PC-9 (cell line): ENCODE measurements at regions not wholly inside any gene's neighbourhood (a gene's known extent, or its start where the extent isn't known, plus 50 kb on each side); places are given as distances from the start of the nearest gene placed in this dataset.

ENCODE experiments used
- BruUV-seq: library from RNA; stranded (reverse); fragments of 400-500 nt; replicated peaks from 2 replicates; lab custom pipeline; 2021; lab: Mats Ljungman, UMichigan
- CTCF ChIA-PET: fragments of 300-600 bp; sonication (Branson Sonifier 250); formaldehyde crosslinking; loops from one replicate; lab custom pipeline; 2022; ENCODE audit warnings: antibody characterized with exemption; lab: Charles Lee
- POLR2A ChIA-PET: fragments of 300-600 bp; sonication (Branson Sonifier 250); formaldehyde crosslinking; loops from one replicate; lab custom pipeline; 2022; ENCODE audit warnings: antibody characterized with exemption; ENCODE audit not compliant: unreplicated experiment; lab: Charles Lee
- DNase-seq, 2 experiments: peaks; one replicate each; pipeline versions ENCODE4 v3.0.0 to v3.0.0-alpha.2; 2015 to 2022; ENCODE audit warnings: mixed read lengths in 1 of 2
- H2AFZ ChIP-seq: fragments of 200-600 bp; sonication (generic); 2 replicates; pipeline ENCODE4 v1.8.1; 2017; ENCODE audit warnings: antibody characterized with exemption
- H3F3A ChIP-seq: fragments of 200-600 bp; sonication (generic); 2 replicates; pipeline ENCODE4 v1.8.1; 2017; ENCODE audit warnings: antibody characterized with exemption, mild to moderate bottlenecking, low read depth; ENCODE audit not compliant: insufficient read depth
- H3K27ac ChIP-seq: fragments of 200-600 bp; sonication (generic); 2 replicates; pipeline ENCODE4 v1.6.1; 2016; ENCODE audit warnings: mixed run types
- H3K27me3 ChIP-seq: fragments of 200-600 bp; sonication (generic); 2 replicates; pipeline ENCODE4 v1.6.1; 2016; ENCODE audit warnings: low read depth, mixed run types; ENCODE audit not compliant: insufficient read depth
- H3K36me3 ChIP-seq: fragments of 200-600 bp; sonication (generic); 2 replicates; pipeline ENCODE4 v1.6.1; 2016; ENCODE audit warnings: low read depth, mixed run types
- H3K4me1 ChIP-seq: fragments of 200-600 bp; sonication (generic); replicated peaks from 2 replicates; pipeline ENCODE4 v1.6.1; 2016; ENCODE audit warnings: mixed run types; ENCODE audit not compliant: insufficient read depth
- H3K4me2 ChIP-seq: fragments of 200-600 bp; sonication (generic); 2 replicates; pipeline ENCODE4 v1.6.1; 2017; ENCODE audit warnings: mixed run types
- H3K4me3 ChIP-seq: fragments of 200-600 bp; sonication (generic); 2 replicates; pipeline ENCODE4 v1.6.1; 2016; ENCODE audit warnings: mixed run types
- H3K79me2 ChIP-seq: fragments of 200-600 bp; sonication (generic); 2 replicates; pipeline ENCODE4 v1.6.1; 2017; ENCODE audit warnings: low read depth, mixed run types
- H3K9me2 ChIP-seq: fragments of 200-600 bp; sonication (generic); 2 replicates; pipeline ENCODE4 v1.8.1; 2017; ENCODE audit warnings: mild to moderate bottlenecking; ENCODE audit not compliant: insufficient read depth
- H3K9me3 ChIP-seq: fragments of 200-600 bp; sonication (generic); 2 replicates; pipeline ENCODE4 v1.8.1; 2016; ENCODE audit warnings: low read depth; ENCODE audit not compliant: insufficient read depth
- H4K20me1 ChIP-seq: fragments of 200-600 bp; sonication (generic); 2 replicates; pipeline ENCODE4 v1.8.1; 2017; ENCODE audit not compliant: insufficient read depth
- CTCF ChIP-seq: fragments of 200-600 bp; sonication (generic); conservative IDR thresholded peaks from 2 replicates; pipeline ENCODE4 v1.6.1; 2017; ENCODE audit warnings: mixed run types, antibody characterized with exemption, mild to moderate bottlenecking, moderate library complexity
- EZH2 ChIP-seq: fragments of 200-600 bp; sonication (generic); IDR thresholded peaks from 2 replicates; pipeline ENCODE4 v1.8.0; 2017; ENCODE audit warnings: antibody characterized with exemption, low read depth
- intact Hi-C: fragments of 100-400 bp; cut with micrococcal nuclease; formaldehyde crosslinking; loops from one replicate; pipeline ENCODE4 v1.10.0; 2022; ENCODE audit not compliant: unreplicated experiment

GRCh38 chr5:4845221-4845620 lies 294.9 kb upstream of the ADAMTS16 start:
- H3K4me3 ChIP-seq: no peak overlapping the region
- H3K27ac ChIP-seq: no peak overlapping the region
- no peak for TF ChIP-seq CTCF
- TF ChIP-seq EZH2: no peak
- no peaks in the 10 kb centered on the region for H3K9me3 ChIP-seq
- H3K4me1 ChIP-seq: no peaks in the 10 kb centered on the region
- DNase-seq: no peak
- H3F3A ChIP-seq: no peaks in the 10 kb centered on the region
- intact Hi-C loops: no loop called here
- H4K20me1 ChIP-seq: no peaks in the 10 kb centered on the region
- no peaks in the 10 kb centered on the region for H3K79me2 ChIP-seq
- H3K4me2 ChIP-seq: no peak overlapping the region
- no peak overlapping the region for H2AFZ ChIP-seq
- H3K36me3 ChIP-seq: no peaks in the 10 kb centered on the region
- 0 out of 2 replicates have a peak, but pooled peaks cover 4% of the 10 kb centered on the region for H3K9me2 ChIP-seq
- CTCF ChIA-PET: no interaction called here
- POLR2A ChIA-PET: no interaction called here
- peaks cover 18% of the 10 kb centered on the region; the same call in 1 of the 2 replicates for H3K27me3 ChIP-seq
- BruUV-seq: no TSS peak

DNA sequence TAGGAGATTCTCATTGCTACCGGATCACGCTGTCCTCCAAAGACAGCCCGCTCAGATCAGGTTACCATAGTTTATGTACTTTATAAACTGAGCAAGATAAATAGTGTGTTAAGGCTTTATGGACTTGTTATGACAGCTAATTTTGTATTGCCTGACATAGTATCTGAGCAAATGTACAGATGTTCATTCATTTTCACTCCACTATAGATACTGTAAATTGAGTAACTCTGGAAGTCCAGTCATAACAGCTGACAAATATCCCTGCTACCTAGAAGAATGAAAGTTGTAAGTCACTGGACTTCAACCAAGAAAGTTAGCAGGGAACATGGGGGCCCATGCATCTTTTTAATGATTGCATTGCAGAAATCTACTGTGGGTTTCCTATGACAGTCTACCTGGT lies 292.4 kb upstream of the ADAMTS16 start:
- no peak overlapping the region for H3K27ac ChIP-seq
- no peak for DNase-seq
- peaks cover 18% of the 10 kb centered on the region; the same call in 1 of the 2 replicates for H3K27me3 ChIP-seq
- no peak overlapping the region for H3K4me3 ChIP-seq
- H3K4me1 ChIP-seq: no peaks in the 10 kb centered on the region
- H3K4me2 ChIP-seq: no peak overlapping the region
- peaks cover 3% of the 10 kb centered on the region; the same call in 1 of the 2 replicates for H4K20me1 ChIP-seq
- POLR2A ChIA-PET: no interaction called here
- no peaks in the 10 kb centered on the region for H3K79me2 ChIP-seq
- H3K9me3 ChIP-seq: no peaks in the 10 kb centered on the region
- H3K9me2 ChIP-seq: 0 out of 2 replicates have a peak, but pooled peaks cover 4% of the 10 kb centered on the region
- no peak overlapping the region for H2AFZ ChIP-seq
- no TSS peak for BruUV-seq
- no peak for TF ChIP-seq EZH2
- no peaks in the 10 kb centered on the region for H3K36me3 ChIP-seq
- intact Hi-C loops: no loop called here
- no peaks in the 10 kb centered on the region for H3F3A ChIP-seq
- CTCF ChIA-PET: no interaction called here

DNA sequence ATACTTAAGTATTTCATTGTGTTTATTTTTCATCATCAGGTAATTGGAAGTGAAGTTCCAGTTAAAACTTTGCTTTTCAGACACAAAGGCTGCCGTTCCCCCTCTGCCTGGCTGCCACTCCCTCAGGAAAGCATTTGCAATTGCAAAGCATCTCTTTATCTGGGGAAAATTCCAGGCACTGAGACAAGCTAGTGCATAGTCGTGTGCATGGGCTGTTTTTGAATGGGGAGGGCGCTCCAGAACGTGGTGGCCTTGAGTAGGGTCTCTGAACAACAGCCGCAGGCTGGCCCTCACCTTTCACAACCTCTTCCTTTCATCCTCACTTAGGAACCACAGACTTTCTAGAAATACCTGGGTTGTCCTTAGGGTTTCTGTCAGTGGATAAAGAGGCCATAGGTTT lies 285.1 kb upstream of the ADAMTS16 start:
- Histone ChIP-seq H3K79me2 (no peaks in the 10 kb centered on the region), H3K9me2 (no peaks in the 10 kb centered on the region), H3K36me3 (no peaks in the 10 kb centered on the region), H3K4me3 (no peak overlapping the region), H4K20me1 (peaks cover 3% of the 10 kb centered on the region; the same call in 1 of the 2 replicates), H3K27me3 (peaks cover 12% of the 10 kb centered on the region; the same call in 1 of the 2 replicates), H3K27ac (no peak overlapping the region), H3F3A (no peaks in the 10 kb centered on the region), H3K4me2 (no peak overlapping the region), H3K4me1 (no peaks in the 10 kb centered on the region), H2AFZ (no peak overlapping the region), H3K9me3 (no peaks in the 10 kb centered on the region)
- ChIA-PET CTCF (no interaction called here), POLR2A (no interaction called here)
- intact Hi-C loops: no loop called here
- BruUV-seq: no TSS peak
- DNase-seq: no peak
- TF ChIP-seq CTCF: no peak
- TF ChIP-seq EZH2: no peak

GRCh38 chr5:4855880-4856279 lies 284.2 kb upstream of the ADAMTS16 start:
- TF ChIP-seq CTCF (no peak), EZH2 (no peak)
- intact Hi-C loops: no loop called here
- H3K4me1 ChIP-seq: no peaks in the 10 kb centered on the region
- DNase-seq: no peak
- H2AFZ ChIP-seq: no peak overlapping the region
- BruUV-seq: no TSS peak
- no peaks in the 10 kb centered on the region for H3K79me2 ChIP-seq
- no peaks in the 10 kb centered on the region for H3F3A ChIP-seq
- H3K9me2 ChIP-seq: no peaks in the 10 kb centered on the region
- H3K36me3 ChIP-seq: no peaks in the 10 kb centered on the region
- no peak overlapping the region for H3K4me3 ChIP-seq
- no peak overlapping the region for H3K4me2 ChIP-seq
- POLR2A ChIA-PET: no interaction called here
- peaks cover 12% of the 10 kb centered on the region; the same call in 1 of the 2 replicates for H3K27me3 ChIP-seq
- no peaks in the 10 kb centered on the region for H3K9me3 ChIP-seq
- no peak overlapping the region for H3K27ac ChIP-seq
- peaks cover 2% of the 10 kb centered on the region; the same call in 1 of the 2 replicates for H4K20me1 ChIP-seq
- CTCF ChIA-PET: no interaction called here
